Ovary (tissue), 7 donors: ENCODE measurements at regions not wholly inside any gene's neighbourhood (a gene's known extent, or its start where the extent isn't known, plus 50 kb on each side); places are given as distances from the start of the nearest gene placed in this dataset.
"Not testable (repeated sequence)": the region's sequence is repeated elsewhere in the genome, so short reads cannot be mapped to it uniquely, and the experiment has no call there.

Source experiments
- DNase-seq, 5 donors: peaks; one replicate each; pipeline ENCODE4 v3.0.0-alpha.2; 2019 to 2020
- H3K27ac ChIP-seq, 2 donors: fragments of 200-600 bp; one replicate each; pipeline versions ENCODE4 v1.5.1 to v1.8.0; 2019 to 2022
- H3K27me3 ChIP-seq: fragments of 200-600 bp; one replicate; pipeline ENCODE4 v1.8.0; 2022
- H3K36me3 ChIP-seq: fragments of 200-600 bp; sonication (generic); one replicate; pipeline ENCODE4 v1.5.1; 2019
- H3K4me1 ChIP-seq: one replicate; pipeline ENCODE4 v1.8.1; 2013; ENCODE audit warnings: mild to moderate bottlenecking, moderate library complexity; ENCODE audit not compliant: insufficient read depth
- H3K4me3 ChIP-seq: fragments of 200-600 bp; sonication (generic); one replicate; pipeline ENCODE4 v1.5.1; 2017
- H3K9me3 ChIP-seq, 2 donors: fragments of 200-600 bp in 1 of 2; sonication (generic) in 1 of 2; one replicate each; pipeline versions ENCODE4 v1.5.1 to v1.8.1; 2013 to 2019; ENCODE audit warnings: mild to moderate bottlenecking in 1 of 2, moderate library complexity in 1 of 2
- CTCF ChIP-seq, 3 donors: fragments of 450-650 bp in 2 of 3; fragments of 200-600 bp in 1 of 3; IDR thresholded peaks; one replicate each; pipeline versions ENCODE4 v1.5.1 to v1.8.0; 2016 to 2022; ENCODE audit warnings: antibody characterized with exemption in 3 of 3, mild to moderate bottlenecking in 1 of 3
- EP300 ChIP-seq: sonication (generic); formaldehyde crosslinking; IDR thresholded peaks from one replicate; pipeline ENCODE4 v1.6.1; 2017; ENCODE audit warnings: antibody characterized with exemption
- POLR2A ChIP-seq: fragments of 450-650 bp; IDR thresholded peaks from one replicate; pipeline ENCODE4 v1.6.1; 2017; ENCODE audit warnings: antibody characterized with exemption, mild to moderate bottlenecking, moderate library complexity
- WGBS, 3 donors: extraction: QIAGEN DNeasy Blood & Tissue Kit in 1 of 3; methylation state at CpG; one replicate each; pipeline versions ENCODE4 v1.1.5 to v1.1.7; 2013 to 2017; 5-methylcytosine and 5-hydroxymethylcytosine counted together
- intact Hi-C, 4 donors: fragments of 100-400 bp; cut with DNase I; formaldehyde crosslinking; loops; one replicate each; pipeline versions ENCODE4 v1.11.0 to v1.15.1; 2022 to 2023
- donor health status: DM: no; HTN: no; CAD: no; lungs with moderate emphysema.
- donor health status: DM: no; HTN: no; CAD: no.
- donor health status: Bipolar disorder and iron deficiency.
- donor health status: DM: no; HTN: no; CAD: no.
- donor health status: DM: yes; HTN: yes; CAD: no.

- H3K4me3 ChIP-seq = no peak overlapping the region
- no peak for DNase-seq
- no peak for TF ChIP-seq POLR2A
- no peak for TF ChIP-seq CTCF (IDR thresholded peaks at IDR 0.05)
- TF ChIP-seq EP300 = no peak
- H3K27ac ChIP-seq = no peak overlapping the region
- no peaks in the 10 kb centered on the region for H3K9me3 ChIP-seq
- intact Hi-C loops = no loop called here
- H3K4me1 ChIP-seq = no peaks in the 10 kb centered on the region
- H3K36me3 ChIP-seq = no peaks in the 10 kb centered on the region
- H3K27me3 ChIP-seq = no peaks in the 10 kb centered on the region
Observed at GRCh38 chr11:25271301-25271700, 774.4 kb downstream of the LUZP2 start.

GRCh38 chr11:25272214-25272613, 775.4 kb downstream of the LUZP2 start:
- no peak for DNase-seq
- Histone ChIP-seq H3K9me3 (no peaks in the 10 kb centered on the region), H3K27me3 (no peaks in the 10 kb centered on the region), H3K27ac (no peak overlapping the region), H3K4me1 (no peaks in the 10 kb centered on the region), H3K4me3 (no peak overlapping the region), H3K36me3 (no peaks in the 10 kb centered on the region)
- TF ChIP-seq EP300 = no peak
- TF ChIP-seq CTCF (IDR thresholded peaks at IDR 0.05) = no peak
- TF ChIP-seq POLR2A = no peak
- intact Hi-C loops = no loop called here

- H3K36me3 ChIP-seq, H3K9me3 ChIP-seq, DNase-seq, H3K4me3 ChIP-seq, intact Hi-C loops, H3K27ac ChIP-seq, H3K27me3 ChIP-seq, H3K4me1 ChIP-seq: not testable (repeated sequence)
- 76 to 82% (median 76%) methylated on average over 7 of the region's 7 CpGs for WGBS, 3 donors
Observed at GRCh38 chr11:25280821-25281220, 784.0 kb downstream of the LUZP2 start.

GRCh38 chr11:25293166-25293565, 796.3 kb downstream of the LUZP2 start:
- no peaks in the 10 kb centered on the region for H3K27me3 ChIP-seq
- H3K4me3 ChIP-seq = no peak overlapping the region
- intact Hi-C loops = no loop called here
- no peak for DNase-seq
- no peaks in the 10 kb centered on the region for H3K4me1 ChIP-seq
- no peak for TF ChIP-seq POLR2A
- no peak for TF ChIP-seq CTCF (IDR thresholded peaks at IDR 0.05)
- WGBS, 3 donors = 44 to 62% (median 59%) methylated on average over 1 of the region's 1 CpG
- no peaks in the 10 kb centered on the region for H3K36me3 ChIP-seq
- no peak overlapping the region for H3K27ac ChIP-seq
- H3K9me3 ChIP-seq = no peaks in the 10 kb centered on the region

GRCh38 chr11:25298450-25298849, 801.6 kb downstream of the LUZP2 start:
- Histone ChIP-seq H3K4me1 (no peaks in the 10 kb centered on the region), H3K4me3 (no peak overlapping the region), H3K9me3 (no peaks in the 10 kb centered on the region), H3K36me3 (no peaks in the 10 kb centered on the region), H3K27ac (no peak overlapping the region), H3K27me3 (no peaks in the 10 kb centered on the region)
- WGBS, 3 donors = 95 to 97% (median 97%) methylated on average over 2 of the region's 2 CpGs
- intact Hi-C loops = no loop called here
- TF ChIP-seq POLR2A (no peak), EP300 (no peak), CTCF (IDR thresholded peaks at IDR 0.05) (no peak)
- no peak for DNase-seq
